BLaER1 treated with 17β-estradiol and CSF1 and Interleukin-3, amounts not matched to agents 10 nM and 100 nM (cell line): ENCODE measurements at regions not wholly inside any gene's neighbourhood (a gene's known extent, or its start where the extent isn't known, plus 50 kb on each side); places are given as distances from the start of the nearest gene placed in this dataset.

ENCODE experiments used
- H3K27ac ChIP-seq, 11 experiments: shearing (Covaris generic); formaldehyde crosslinking; 2 replicates each; pipeline ENCODE4 v1.8.1; 2022
- H3K27me3 ChIP-seq, 11 experiments: shearing (Covaris generic); formaldehyde crosslinking; 2 replicates each; pipeline ENCODE4 v1.8.1; 2022
- H3K36me3 ChIP-seq, 11 experiments: shearing (Covaris generic); formaldehyde crosslinking; 2 replicates each; pipeline ENCODE4 v1.8.1; 2022
- H3K4me1 ChIP-seq, 10 experiments: shearing (Covaris generic); formaldehyde crosslinking; 2 replicates each; pipeline ENCODE4 v1.8.1; 2022
- H3K4me2 ChIP-seq, 11 experiments: shearing (Covaris generic); formaldehyde crosslinking; 2 replicates each; pipeline ENCODE4 v1.8.1; 2022
- H3K4me3 ChIP-seq, 10 experiments: shearing (Covaris generic); formaldehyde crosslinking; 2 replicates each; pipeline ENCODE4 v1.8.1; 2022
- H3K9ac ChIP-seq, 11 experiments: shearing (Covaris generic); formaldehyde crosslinking; 2 replicates each; pipeline ENCODE4 v1.8.1; 2022
- H3K9me3 ChIP-seq, 11 experiments: shearing (Covaris generic); formaldehyde crosslinking; replicated peaks in 1 of 11; 2 replicates each; pipeline ENCODE4 v1.8.1; 2022
- H4K20me1 ChIP-seq, 11 experiments: shearing (Covaris generic); formaldehyde crosslinking; 2 replicates each; pipeline ENCODE4 v1.8.1; 2022
- Cebpa-rat ChIP-seq, 11 experiments: shearing (Covaris generic); IDR thresholded peaks; 2 replicates each; pipeline ENCODE4 v1.8.1; 2022

- no peak overlapping the region for H3K9ac ChIP-seq
- H3K36me3 ChIP-seq: no peaks in the 10 kb centered on the region
- H3K9me3 ChIP-seq: peaks cover 0 to 6% (median 0%) of the 10 kb centered on the region in 11 experiments; a peak in 1 of 22 replicates
- H3K4me2 ChIP-seq: no peak overlapping the region
- no peaks in the 10 kb centered on the region for H4K20me1 ChIP-seq
- H3K27me3 ChIP-seq: no peaks in the 10 kb centered on the region
- no peak for TF ChIP-seq Cebpa-rat (IDR thresholded peaks at IDR 0.05)
- H3K4me3 ChIP-seq: no peak overlapping the region
- no peaks in the 10 kb centered on the region for H3K4me1 ChIP-seq
- no peak overlapping the region for H3K27ac ChIP-seq
Observed at GRCh38 chr4:32950866-32951265, 2230.7 kb downstream of the PCDH7 start.

GRCh38 chr4:32958586-32958985, 2238.4 kb downstream of the PCDH7 start:
- no peaks in the 10 kb centered on the region for H3K9me3 ChIP-seq
- H3K4me3 ChIP-seq: no peak overlapping the region
- H3K4me1 ChIP-seq: no peaks in the 10 kb centered on the region
- H3K27ac ChIP-seq: no peak overlapping the region
- H3K36me3 ChIP-seq: no peaks in the 10 kb centered on the region
- no peaks in the 10 kb centered on the region for H4K20me1 ChIP-seq
- H3K27me3 ChIP-seq: no peaks in the 10 kb centered on the region
- no peak overlapping the region for H3K4me2 ChIP-seq
- H3K9ac ChIP-seq: no peak overlapping the region
- TF ChIP-seq Cebpa-rat (IDR thresholded peaks at IDR 0.05): no peak

- no peaks in the 10 kb centered on the region for H3K27me3 ChIP-seq
- H3K9me3 ChIP-seq: no peaks in the 10 kb centered on the region
- no peak overlapping the region for H3K27ac ChIP-seq
- no peak overlapping the region for H3K4me3 ChIP-seq
- no peak overlapping the region for H3K4me2 ChIP-seq
- TF ChIP-seq Cebpa-rat (IDR thresholded peaks at IDR 0.05): no peak
- H4K20me1 ChIP-seq: no peaks in the 10 kb centered on the region
- no peak overlapping the region for H3K9ac ChIP-seq
- no peaks in the 10 kb centered on the region for H3K36me3 ChIP-seq
- no peaks in the 10 kb centered on the region for H3K4me1 ChIP-seq
Observed at GRCh38 chr4:32962100-32962499, 2241.9 kb downstream of the PCDH7 start.

- Histone ChIP-seq H3K9ac (no peak overlapping the region), H3K4me3 (no peak overlapping the region), H3K36me3 (no peaks in the 10 kb centered on the region), H3K9me3 (no peaks in the 10 kb centered on the region), H4K20me1 (no peaks in the 10 kb centered on the region), H3K27ac (no peak overlapping the region), H3K4me2 (no peak overlapping the region), H3K4me1 (no peaks in the 10 kb centered on the region), H3K27me3 (no peaks in the 10 kb centered on the region)
- no peak for TF ChIP-seq Cebpa-rat (IDR thresholded peaks at IDR 0.05)
Observed at GRCh38 chr4:32985256-32985655, 2265.1 kb downstream of the PCDH7 start.

GRCh38 chr4:32986236-32986635, 2266.1 kb downstream of the PCDH7 start:
- Histone ChIP-seq H3K9ac (no peak overlapping the region), H3K4me2 (no peak overlapping the region), H3K27ac (no peak overlapping the region), H3K9me3 (no peaks in the 10 kb centered on the region), H3K36me3 (no peaks in the 10 kb centered on the region), H3K4me3 (no peak overlapping the region), H4K20me1 (no peaks in the 10 kb centered on the region), H3K4me1 (no peaks in the 10 kb centered on the region), H3K27me3 (no peaks in the 10 kb centered on the region)
- TF ChIP-seq Cebpa-rat (IDR thresholded peaks at IDR 0.05): no peak

- no peaks in the 10 kb centered on the region for H3K4me1 ChIP-seq
- H3K9ac ChIP-seq: no peak overlapping the region
- H3K4me2 ChIP-seq: no peak overlapping the region
- no peak for TF ChIP-seq Cebpa-rat (IDR thresholded peaks at IDR 0.05)
- no peak overlapping the region for H3K27ac ChIP-seq
- no peaks in the 10 kb centered on the region for H3K36me3 ChIP-seq
- no peaks in the 10 kb centered on the region for H3K27me3 ChIP-seq
- no peak overlapping the region for H3K4me3 ChIP-seq
- H3K9me3 ChIP-seq: no peaks in the 10 kb centered on the region
- H4K20me1 ChIP-seq: no peaks in the 10 kb centered on the region
Observed at GRCh38 chr4:32987111-32987510, 2266.9 kb downstream of the PCDH7 start.

- H3K9me3 ChIP-seq: no peaks in the 10 kb centered on the region
- H3K4me2 ChIP-seq: no peak overlapping the region
- H3K27ac ChIP-seq: no peak overlapping the region
- no peak for TF ChIP-seq Cebpa-rat (IDR thresholded peaks at IDR 0.05)
- H4K20me1 ChIP-seq: no peaks in the 10 kb centered on the region
- H3K9ac ChIP-seq: no peak overlapping the region
- H3K27me3 ChIP-seq: no peaks in the 10 kb centered on the region
- no peak overlapping the region for H3K4me3 ChIP-seq
- H3K4me1 ChIP-seq: no peaks in the 10 kb centered on the region
- H3K36me3 ChIP-seq: no peaks in the 10 kb centered on the region
Observed at GRCh38 chr4:32988165-32988811, 2268.1 kb downstream of the PCDH7 start.

GRCh38 chr4:32991663-32992062, 2271.5 kb downstream of the PCDH7 start:
- TF ChIP-seq Cebpa-rat (IDR thresholded peaks at IDR 0.05): no peak
- Histone ChIP-seq H3K36me3 (no peaks in the 10 kb centered on the region), H3K4me1 (no peaks in the 10 kb centered on the region), H3K9me3 (no peaks in the 10 kb centered on the region), H3K27me3 (no peaks in the 10 kb centered on the region), H3K4me2 (no peak overlapping the region), H4K20me1 (no peaks in the 10 kb centered on the region), H3K27ac (no peak overlapping the region), H3K4me3 (no peak overlapping the region), H3K9ac (no peak overlapping the region)

GRCh38 chr4:32994981-32995881, 2275.1 kb downstream of the PCDH7 start:
- Histone ChIP-seq H3K27me3 (no peaks in the 10 kb centered on the region), H3K4me2 (no peak overlapping the region), H3K9ac (no peak overlapping the region), H3K36me3 (no peaks in the 10 kb centered on the region), H3K27ac (no peak overlapping the region), H3K9me3 (no peaks in the 10 kb centered on the region), H4K20me1 (no peaks in the 10 kb centered on the region), H3K4me1 (no peaks in the 10 kb centered on the region), H3K4me3 (no peak overlapping the region)
- TF ChIP-seq Cebpa-rat (IDR thresholded peaks at IDR 0.05): no peak

- H3K27me3 ChIP-seq: 0 out of 22 replicates have a peak, but pooled peaks cover 0 to 4% (median 0%) of the 10 kb centered on the region in 11 experiments
Observed at GRCh38 chr4:33013282-33013681, 2293.1 kb downstream of the PCDH7 start.

More at GRCh38 chr4:33013282-33013681, 2293.1 kb downstream of the PCDH7 start:
- Histone ChIP-seq H3K9ac (no peak overlapping the region), H3K4me1 (no peaks in the 10 kb centered on the region), H4K20me1 (no peaks in the 10 kb centered on the region), H3K4me2 (peak overlapping the region in 1 of 11 experiments; percentile 12; a peak in 1 of 22 replicates), H3K9me3 (no peaks in the 10 kb centered on the region), H3K36me3 (no peaks in the 10 kb centered on the region), H3K4me3 (no peak overlapping the region), H3K27ac (no peak overlapping the region)
- TF ChIP-seq Cebpa-rat (IDR thresholded peaks at IDR 0.05): no peak
